ENCODE measurements at regions not wholly inside any gene's neighbourhood (a gene's known extent, or its start where the extent isn't known, plus 50 kb on each side); places are given as distances from the start of the nearest gene placed in this dataset.

- ChIA-PET CTCF (no interaction called here), POLR2A (no interaction called here), RAD21 (ENCODE audit: low non-redundant PET in 1 of 2, low total read pairs in 2 of 2, uncharacterized antibody in 2 of 2, unreplicated experiment in 2 of 2) (no interaction called here)
- intact Hi-C loops (cut with micrococcal nuclease), result no loop called here
- H3K4me3 ChIP-seq (replicated peaks in 1 of 2; ENCODE audit: low read depth in 1 of 2, low read length in 2 of 2), result no peak overlapping the region
- no peaks in the 10 kb centered on the region for H3K9me2 ChIP-seq (ENCODE audit: insufficient read depth)
- no peak overlapping the region for H3K27ac ChIP-seq (ENCODE audit: low read depth, low read length)
- no peaks in the 10 kb centered on the region for H3K27me3 ChIP-seq (ENCODE audit: insufficient read depth, low read length)
- H3K79me2 ChIP-seq (ENCODE audit: insufficient read depth, low read length), result no peaks in the 10 kb centered on the region
- H4K20me1 ChIP-seq (ENCODE audit: insufficient read depth), result no peaks in the 10 kb centered on the region
- H3K4me2 ChIP-seq (ENCODE audit: low read length), result no peak overlapping the region
- DNase-seq (ENCODE audit: low read depth, low spot score) (no peak), ATAC-seq (no peak)
- no peaks in the 10 kb centered on the region for H3K4me1 ChIP-seq (ENCODE audit: control insufficient read depth in 1 of 2, insufficient read depth in 2 of 2, low read length in 2 of 2)
- no TSS peak for BruUV-seq (replicated peaks)
- H3K9me3 ChIP-seq (ENCODE audit: control insufficient read depth in 1 of 2, insufficient read depth in 1 of 2, low read depth in 1 of 2, low read length in 2 of 2), result no peaks in the 10 kb centered on the region
- no peak overlapping the region for H2AFZ ChIP-seq (ENCODE audit: low read depth, low read length, poor library complexity, severe bottlenecking)
- H3K9ac ChIP-seq (ENCODE audit: low read length), result no peak overlapping the region
- TF ChIP-seq SP1 (IDR thresholded peaks at IDR 0.05; ENCODE audit: low read depth), result no peak
- TF ChIP-seq SRF (IDR thresholded peaks at IDR 0.05; ENCODE audit: low read depth), result no peak
- no peak for TF ChIP-seq FOSL1 (IDR thresholded peaks at IDR 0.05; ENCODE audit: low read depth)
- no peak for TF ChIP-seq EZH2phosphoT487 (IDR thresholded peaks at IDR 0.05; ENCODE audit: borderline replicate concordance)
- no peak for TF ChIP-seq POLR2AphosphoS5 (IDR thresholded peaks at IDR 0.05; ENCODE audit: low read depth, low read length)
- no peak for TF ChIP-seq RAD21 (IDR thresholded peaks at IDR 0.05; ENCODE audit: low read depth)
- no peak for TF ChIP-seq EZH2 (IDR thresholded peaks at IDR 0.05)
- TF ChIP-seq MAX (IDR thresholded peaks at IDR 0.05), result no peak
- no peak for TF ChIP-seq CEBPB (IDR thresholded peaks at IDR 0.05; ENCODE audit: low read depth)
- no peak for TF ChIP-seq SIN3A (IDR thresholded peaks at IDR 0.05; ENCODE audit: low read depth)
- TF ChIP-seq REST (IDR thresholded peaks at IDR 0.05; ENCODE audit: low read depth), result no peak
- TF ChIP-seq TCF7L2 (IDR thresholded peaks at IDR 0.05; ENCODE audit: borderline replicate concordance, extremely low read depth, insufficient read depth, insufficient read length), result no peak
- no peak for TF ChIP-seq ELF1 (IDR thresholded peaks at IDR 0.05; ENCODE audit: borderline replicate concordance, low read depth)
- no peak for TF ChIP-seq EGR1 (IDR thresholded peaks at IDR 0.05; ENCODE audit: low read depth)
- TF ChIP-seq ZNF274 (IDR thresholded peaks at IDR 0.05; ENCODE audit: low read depth, low read length), result no peak
- no peak for TF ChIP-seq ATF3 (IDR thresholded peaks at IDR 0.05)
- no peak for TF ChIP-seq CTCF (IDR thresholded peaks at IDR 0.05 in 2 of 3, conservative IDR thresholded peaks at IDR 0.05 in 1 of 3; ENCODE audit: borderline replicate concordance in 1 of 3, insufficient read depth in 1 of 3, low read depth in 2 of 3, low read length in 2 of 3)
- no peak for TF ChIP-seq JUND (IDR thresholded peaks at IDR 0.05)
- no peak for TF ChIP-seq YY1 (IDR thresholded peaks at IDR 0.05; ENCODE audit: extremely low read depth, insufficient replicate concordance, low read depth, low read length)
- no peak for TF ChIP-seq POLR2A (IDR thresholded peaks at IDR 0.05; ENCODE audit: borderline replicate concordance, extremely low read depth, insufficient read depth, insufficient read length)
- H3K36me3 ChIP-seq (ENCODE audit: control insufficient read depth in 1 of 2, insufficient read depth in 2 of 2, low read length in 2 of 2), result no peaks in the 10 kb centered on the region
These were observed 74.9 kb downstream of the GCNT4 start for GRCh38 chr5:74977471-74977870.
